Neuron (in vitro differentiated cells): ENCODE measurements at regions not wholly inside any gene's neighbourhood (a gene's known extent, or its start where the extent isn't known, plus 50 kb on each side); places are given as distances from the start of the nearest gene placed in this dataset.

Experiments
- H2AFZ ChIP-seq: one replicate; pipeline ENCODE4 v1.6.1; 2013; ENCODE audit warnings: low read depth, mild to moderate bottlenecking, inconsistent platforms, low read length, moderate library complexity
- H3K27me3 ChIP-seq: one replicate; pipeline ENCODE4 v1.6.1; 2013; ENCODE audit warnings: low read length; ENCODE audit not compliant: insufficient read depth
- H3K36me3 ChIP-seq: one replicate; pipeline ENCODE4 v1.6.1; 2013; ENCODE audit warnings: low read length; ENCODE audit not compliant: insufficient read depth
- H3K4me1 ChIP-seq: one replicate; pipeline ENCODE4 v1.6.1; 2013; ENCODE audit warnings: low read length; ENCODE audit not compliant: insufficient read depth
- H3K4me3 ChIP-seq: 2 replicates; pipeline ENCODE4 v1.5.1; 2013; ENCODE audit warnings: mild to moderate bottlenecking, low read length, moderate library complexity
- H3K9me3 ChIP-seq: one replicate; pipeline ENCODE4 v1.6.1; 2013; ENCODE audit warnings: low read length

- Histone ChIP-seq H3K27me3 (no peaks in the 10 kb centered on the region), H3K9me3 (no peaks in the 10 kb centered on the region), H2AFZ (no peak overlapping the region), H3K4me1 (no peaks in the 10 kb centered on the region), H3K4me3 (no peak overlapping the region), H3K36me3 (no peaks in the 10 kb centered on the region)
Observed at GRCh38 chr5:159385536-159385935, 55.2 kb upstream of the IL12B start.

- H2AFZ ChIP-seq: no peak overlapping the region
- no peaks in the 10 kb centered on the region for H3K4me1 ChIP-seq
- H3K9me3 ChIP-seq: no peaks in the 10 kb centered on the region
- H3K4me3 ChIP-seq: no peak overlapping the region
- no peaks in the 10 kb centered on the region for H3K27me3 ChIP-seq
- H3K36me3 ChIP-seq: no peaks in the 10 kb centered on the region
Observed at GRCh38 chr5:159386028-159386711, 55.9 kb upstream of the IL12B start.

GRCh38 chr5:159392871-159393270 is 62.6 kb upstream of the IL12B start:
- H3K4me3 ChIP-seq: no peak overlapping the region
- H2AFZ ChIP-seq: no peak overlapping the region
- H3K4me1 ChIP-seq: no peaks in the 10 kb centered on the region
- no peaks in the 10 kb centered on the region for H3K27me3 ChIP-seq
- no peaks in the 10 kb centered on the region for H3K9me3 ChIP-seq
- no peaks in the 10 kb centered on the region for H3K36me3 ChIP-seq

GRCh38 chr5:159393854-159394274 is 63.6 kb upstream of the IL12B start:
- no peak overlapping the region for H2AFZ ChIP-seq
- no peaks in the 10 kb centered on the region for H3K9me3 ChIP-seq
- H3K4me3 ChIP-seq: no peak overlapping the region
- no peaks in the 10 kb centered on the region for H3K27me3 ChIP-seq
- H3K36me3 ChIP-seq: no peaks in the 10 kb centered on the region
- no peaks in the 10 kb centered on the region for H3K4me1 ChIP-seq

- no peak overlapping the region for H2AFZ ChIP-seq
- H3K4me3 ChIP-seq: no peak overlapping the region
- no peaks in the 10 kb centered on the region for H3K36me3 ChIP-seq
- H3K4me1 ChIP-seq: no peaks in the 10 kb centered on the region
- H3K27me3 ChIP-seq: no peaks in the 10 kb centered on the region
- no peaks in the 10 kb centered on the region for H3K9me3 ChIP-seq
Observed at GRCh38 chr5:159395202-159395601, 64.9 kb upstream of the IL12B start.

DNA sequence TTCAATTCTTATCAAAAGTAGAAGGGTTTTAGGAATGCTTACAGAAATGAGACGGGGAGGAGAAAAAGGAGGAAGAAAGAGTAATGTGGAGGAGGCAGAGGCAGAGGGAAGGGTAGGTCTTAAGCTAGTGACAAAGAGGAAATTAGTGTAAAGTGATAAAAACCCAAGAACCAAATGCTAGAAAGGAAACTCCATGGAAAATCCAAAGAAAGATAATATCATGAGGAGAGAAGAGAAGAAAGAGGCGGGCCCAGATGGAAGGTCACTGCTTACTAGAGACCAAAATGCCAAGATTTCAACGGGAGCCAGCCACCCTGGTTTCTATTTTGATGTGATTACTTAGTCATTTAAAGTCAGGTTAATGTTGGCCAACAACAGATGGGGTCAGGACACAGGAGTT is 68.6 kb upstream of the IL12B start:
- Histone ChIP-seq H3K4me1 (no peaks in the 10 kb centered on the region), H3K27me3 (no peaks in the 10 kb centered on the region), H3K36me3 (no peaks in the 10 kb centered on the region), H3K9me3 (no peaks in the 10 kb centered on the region), H3K4me3 (no peak overlapping the region), H2AFZ (no peak overlapping the region)

- Histone ChIP-seq H3K36me3 (no peaks in the 10 kb centered on the region), H3K4me3 (no peak overlapping the region), H3K9me3 (no peaks in the 10 kb centered on the region), H3K4me1 (no peaks in the 10 kb centered on the region), H3K27me3 (peaks cover 3% of the 10 kb centered on the region), H2AFZ (no peak overlapping the region)
Observed at GRCh38 chr5:159400476-159400875, 70.2 kb upstream of the IL12B start.

DNA sequence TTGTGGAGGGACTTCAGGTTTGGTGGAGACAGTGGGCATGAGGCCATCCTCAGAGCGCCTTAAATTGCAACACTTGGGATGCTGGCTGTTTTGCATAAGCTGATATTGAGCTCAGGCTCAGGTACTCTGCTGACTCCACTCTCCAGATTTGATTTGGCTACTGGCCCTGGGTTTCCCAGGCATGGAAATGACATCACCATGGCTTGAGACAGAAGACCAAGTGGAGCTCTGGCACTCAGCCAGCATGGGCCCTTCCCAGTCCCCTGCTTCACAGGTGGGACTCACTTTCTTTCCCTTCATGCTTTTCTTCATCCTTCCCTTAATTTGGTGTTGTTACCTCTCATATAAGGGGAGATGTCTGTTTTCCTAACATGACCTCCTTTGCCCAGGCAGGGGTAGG is 72.0 kb upstream of the IL12B start:
- H3K36me3 ChIP-seq: no peaks in the 10 kb centered on the region
- no peak overlapping the region for H3K4me3 ChIP-seq
- H3K4me1 ChIP-seq: no peaks in the 10 kb centered on the region
- H2AFZ ChIP-seq: no peak overlapping the region
- H3K27me3 ChIP-seq: peaks cover 3% of the 10 kb centered on the region
- no peaks in the 10 kb centered on the region for H3K9me3 ChIP-seq

- H3K9me3 ChIP-seq: no peaks in the 10 kb centered on the region
- H3K4me1 ChIP-seq: no peaks in the 10 kb centered on the region
- no peak overlapping the region for H3K4me3 ChIP-seq
- H3K36me3 ChIP-seq: no peaks in the 10 kb centered on the region
- peaks cover 3% of the 10 kb centered on the region for H3K27me3 ChIP-seq
- H2AFZ ChIP-seq: no peak overlapping the region
Observed at GRCh38 chr5:159402856-159403255, 72.6 kb upstream of the IL12B start.

GRCh38 chr5:159403906-159404681 is 73.8 kb upstream of the IL12B start:
- Histone ChIP-seq H3K9me3 (no peaks in the 10 kb centered on the region), H3K4me3 (no peak overlapping the region), H2AFZ (no peak overlapping the region), H3K27me3 (peaks cover 3% of the 10 kb centered on the region), H3K36me3 (no peaks in the 10 kb centered on the region), H3K4me1 (no peaks in the 10 kb centered on the region)

DNA sequence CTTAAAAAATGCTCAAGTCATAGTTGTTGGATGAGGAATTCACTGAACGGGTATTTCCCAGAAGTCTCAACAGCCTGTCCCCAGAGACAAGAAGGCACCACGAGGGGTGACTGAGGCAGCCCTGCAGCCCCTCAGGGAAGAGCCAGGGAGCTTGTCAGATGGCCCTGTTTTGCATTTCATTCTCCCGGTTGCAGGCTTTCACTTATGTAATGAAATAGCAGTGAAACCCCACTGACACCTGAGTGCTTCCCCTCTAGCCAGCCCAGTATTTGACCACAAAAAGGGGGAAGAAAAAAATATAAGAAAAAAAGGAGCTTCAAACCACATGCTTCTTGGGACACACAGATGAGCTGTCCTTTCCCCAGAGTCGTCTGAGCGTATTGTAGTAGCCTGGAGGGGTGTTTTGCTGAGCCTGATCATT is 75.3 kb upstream of the IL12B start:
- H3K36me3 ChIP-seq: no peaks in the 10 kb centered on the region
- peaks cover 3% of the 10 kb centered on the region for H3K27me3 ChIP-seq

DNA sequence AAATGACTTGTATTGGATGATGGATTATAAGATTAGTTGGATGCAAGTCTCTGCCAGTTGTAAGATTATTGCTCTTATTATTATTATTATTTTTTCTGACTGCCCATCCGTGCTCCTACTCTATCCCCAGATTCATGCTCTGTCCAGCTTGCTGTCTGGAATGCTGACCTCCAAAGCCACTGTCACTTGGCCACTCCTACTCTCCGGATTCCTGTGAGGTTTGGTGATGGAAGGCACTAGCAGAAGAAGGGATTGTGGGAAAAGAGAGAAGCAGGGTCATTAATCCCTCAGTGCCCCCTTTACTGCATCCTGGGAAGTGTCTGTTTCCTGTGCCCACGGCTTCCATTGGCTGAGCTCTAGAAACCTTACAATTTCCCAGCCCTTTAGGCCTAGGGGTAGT is 76.3 kb upstream of the IL12B start:
- Histone ChIP-seq H3K27me3 (peaks cover 3% of the 10 kb centered on the region), H3K9me3 (no peaks in the 10 kb centered on the region), H3K36me3 (no peaks in the 10 kb centered on the region), H3K4me3 (no peak overlapping the region), H2AFZ (no peak overlapping the region), H3K4me1 (no peaks in the 10 kb centered on the region)

More for the DNA sequence above, 75.3 kb upstream of the IL12B start:
- Histone ChIP-seq H3K9me3 (no peaks in the 10 kb centered on the region), H3K4me3 (no peak overlapping the region), H3K4me1 (no peaks in the 10 kb centered on the region), H2AFZ (no peak overlapping the region)

DNA sequence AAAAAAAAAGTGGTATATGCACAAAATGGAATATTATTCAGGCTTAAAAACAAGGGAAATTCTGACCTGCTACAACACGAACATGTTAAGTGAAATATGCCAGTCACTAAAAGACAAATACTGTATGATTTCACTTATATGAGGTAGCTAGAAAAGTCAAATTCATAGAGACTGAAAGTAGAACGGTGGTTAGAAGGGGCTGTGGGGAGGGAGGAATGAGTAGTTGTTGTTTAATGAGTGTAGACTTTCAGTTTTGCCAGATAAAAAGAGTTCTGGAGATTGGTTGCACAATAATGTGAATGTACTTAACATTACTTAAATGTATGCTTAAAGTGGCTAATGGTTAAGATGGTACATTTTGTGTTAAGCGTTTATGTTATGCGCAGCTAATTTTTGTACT is 79.5 kb upstream of the IL12B start:
- H3K9me3 ChIP-seq: no peaks in the 10 kb centered on the region
- no peaks in the 10 kb centered on the region for H3K36me3 ChIP-seq
- no peak overlapping the region for H2AFZ ChIP-seq
- H3K27me3 ChIP-seq: peaks cover 3% of the 10 kb centered on the region
- H3K4me1 ChIP-seq: no peaks in the 10 kb centered on the region
- H3K4me3 ChIP-seq: no peak overlapping the region
